ENCODE measurements at regions not wholly inside any gene's neighbourhood (a gene's known extent, or its start where the extent isn't known, plus 50 kb on each side); places are given as distances from the start of the nearest gene placed in this dataset.

Small RNAs in the stretch of these regions (microRNA-seq; reads per million reads assigned to microRNA genes)
- 0 reads per million in 2 donors for gene MIR4261

Data from right cardiac atrium (tissue), 2 donors.